ENCODE measurements at regions not wholly inside any gene's neighbourhood (a gene's known extent, or its start where the extent isn't known, plus 50 kb on each side); places are given as distances from the start of the nearest gene placed in this dataset.

DNA sequence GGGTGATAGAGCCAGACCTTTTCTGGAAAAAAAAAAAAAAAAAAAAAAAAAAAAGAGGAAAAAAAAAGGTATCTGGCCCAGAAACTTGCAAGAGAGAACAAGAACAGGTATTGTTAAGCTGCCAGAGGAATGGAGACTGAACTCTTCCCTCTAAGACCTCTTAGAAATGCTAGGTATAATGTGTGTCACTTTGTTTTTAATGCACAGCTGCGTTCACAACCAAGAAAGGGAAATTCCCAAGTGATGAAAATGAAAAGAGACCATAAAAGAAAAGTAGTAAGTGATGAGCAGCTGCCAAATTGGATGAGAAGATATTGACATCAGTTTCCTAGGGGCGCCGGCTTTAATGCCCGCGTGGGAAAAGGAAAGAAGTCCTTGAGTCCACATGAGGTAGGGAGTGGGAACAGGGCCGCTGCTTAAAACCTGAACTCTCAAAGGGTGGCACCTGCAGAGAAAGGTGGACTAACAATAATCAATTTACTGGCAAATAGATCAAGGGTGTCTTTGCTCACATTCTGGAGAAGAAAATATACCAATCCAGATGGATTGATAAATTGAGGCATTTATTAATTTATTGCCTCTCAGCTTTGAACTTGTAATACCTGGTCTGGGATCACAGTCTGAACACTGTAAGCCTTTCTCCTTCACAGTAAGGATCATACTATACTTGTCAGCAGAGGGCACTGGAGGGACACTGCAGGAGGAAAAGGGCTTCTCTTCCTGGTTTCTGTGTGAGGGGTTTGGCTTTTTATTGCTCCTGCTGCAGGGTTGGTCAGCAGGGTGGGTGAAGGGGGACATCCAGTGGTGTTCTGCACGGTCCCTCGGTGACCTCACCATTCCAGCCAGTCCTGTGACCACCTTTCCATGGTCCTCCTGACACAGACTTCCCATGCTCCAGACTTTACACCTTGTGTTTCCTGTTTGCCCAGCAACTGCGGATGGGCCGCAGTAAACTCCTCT lies 131.6 kb downstream of the AQP9 start:
- H3K27ac ChIP-seq (ENCODE audit: low read length in 2 of 2): no peak overlapping the region
- H3K9ac ChIP-seq (ENCODE audit: low read length): no peak overlapping the region
- ChIA-PET CTCF (no interaction called here), POLR2A (no interaction called here)
- no peaks in the 10 kb centered on the region for H4K20me1 ChIP-seq (ENCODE audit: control insufficient read depth, insufficient read depth, low read length, poor library complexity, severe bottlenecking)
- Mint-ChIP-seq H3K4me3 (no peak overlapping the region), H3K27me3 (no peaks in the 10 kb centered on the region), H3K4me1 (no peaks in the 10 kb centered on the region), H3K9me3 (ENCODE audit: insufficient read depth) (peaks cover 10% of the 10 kb centered on the region), H3K27ac (no peak overlapping the region)
- TF ChIP-seq, protein P1, sequence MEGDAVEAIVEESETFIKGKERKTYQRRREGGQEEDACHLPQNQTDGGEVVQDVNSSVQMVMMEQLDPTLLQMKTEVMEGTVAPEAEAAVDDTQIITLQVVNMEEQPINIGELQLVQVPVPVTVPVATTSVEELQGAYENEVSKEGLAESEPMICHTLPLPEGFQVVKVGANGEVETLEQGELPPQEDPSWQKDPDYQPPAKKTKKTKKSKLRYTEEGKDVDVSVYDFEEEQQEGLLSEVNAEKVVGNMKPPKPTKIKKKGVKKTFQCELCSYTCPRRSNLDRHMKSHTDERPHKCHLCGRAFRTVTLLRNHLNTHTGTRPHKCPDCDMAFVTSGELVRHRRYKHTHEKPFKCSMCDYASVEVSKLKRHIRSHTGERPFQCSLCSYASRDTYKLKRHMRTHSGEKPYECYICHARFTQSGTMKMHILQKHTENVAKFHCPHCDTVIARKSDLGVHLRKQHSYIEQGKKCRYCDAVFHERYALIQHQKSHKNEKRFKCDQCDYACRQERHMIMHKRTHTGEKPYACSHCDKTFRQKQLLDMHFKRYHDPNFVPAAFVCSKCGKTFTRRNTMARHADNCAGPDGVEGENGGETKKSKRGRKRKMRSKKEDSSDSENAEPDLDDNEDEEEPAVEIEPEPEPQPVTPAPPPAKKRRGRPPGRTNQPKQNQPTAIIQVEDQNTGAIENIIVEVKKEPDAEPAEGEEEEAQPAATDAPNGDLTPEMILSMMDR (IDR thresholded peaks at IDR 0.05): no peak
- no peak for TF ChIP-seq EZH2 (IDR thresholded peaks at IDR 0.05; ENCODE audit: borderline replicate concordance, insufficient read depth, low read depth, low read length, poor library complexity, severe bottlenecking)
- no peaks in the 10 kb centered on the region for H3K4me1 ChIP-seq (ENCODE audit: control insufficient read depth in 2 of 2, insufficient read depth in 2 of 2, low read length in 2 of 2)
- H3K4me2 ChIP-seq (replicated peaks; ENCODE audit: low read depth, low read length, poor library complexity, severe bottlenecking): no peak overlapping the region
- DNase-seq (no peak), ATAC-seq (ENCODE audit: low read depth) (no peak)
- WGBS (ENCODE audit: insufficient coverage): 50% methylated on average over 8 of the region's 10 CpGs
- H3K27me3 ChIP-seq (replicated peaks in 1 of 4; ENCODE audit: control extremely low read depth in 1 of 4, control insufficient read depth in 3 of 4, insufficient read depth in 4 of 4, low read length in 3 of 4): no peaks in the 10 kb centered on the region
- peaks cover 0 to 4% (median 0%) of the 10 kb centered on the region in 3 donors for H3K9me3 ChIP-seq (ENCODE audit: control extremely low read depth in 1 of 3, control insufficient read depth in 2 of 3, insufficient read depth in 1 of 3, low read length in 2 of 3)
- no peak overlapping the region for H3K4me3 ChIP-seq (ENCODE audit: control extremely low read depth in 1 of 5, extremely low read depth in 1 of 5, insufficient read depth in 1 of 5, low read depth in 2 of 5, low read length in 4 of 5)
- H2AFZ ChIP-seq (ENCODE audit: insufficient read depth, low read depth, low read length, poor library complexity, severe bottlenecking): no peak overlapping the region
- intact Hi-C loops (cut with micrococcal nuclease): no loop called here
- H3K79me2 ChIP-seq (ENCODE audit: control insufficient read depth, insufficient read depth, low read length): no peaks in the 10 kb centered on the region
- H3K36me3 ChIP-seq (replicated peaks in 1 of 2; ENCODE audit: control extremely low read depth in 1 of 2, control insufficient read depth in 1 of 2, extremely low read depth in 1 of 2, insufficient read depth in 2 of 2, low read length in 1 of 2): no peaks in the 10 kb centered on the region

DNA sequence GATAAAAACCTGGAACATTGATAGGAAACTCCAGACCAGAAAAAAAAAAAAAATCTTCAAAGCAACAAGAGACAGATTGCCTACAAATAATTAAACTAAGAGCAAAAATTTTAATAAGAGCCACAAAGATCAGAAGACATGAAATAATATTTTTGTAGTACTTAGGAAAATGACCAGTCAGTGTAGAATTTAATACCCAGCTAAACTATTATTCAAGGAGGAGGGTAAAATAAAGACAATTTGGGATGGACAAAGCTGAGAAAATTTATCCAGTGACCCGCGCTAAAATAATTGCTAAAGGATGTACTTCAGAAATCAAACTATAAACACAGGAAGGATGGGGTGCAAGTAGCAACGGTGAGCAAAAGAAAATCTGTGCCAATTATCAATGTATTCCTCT lies 133.2 kb downstream of the AQP9 start:
- WGBS (ENCODE audit: insufficient coverage): no CpG with 5 or more reads among the region's 3 CpGs
- H3K79me2 ChIP-seq (ENCODE audit: control insufficient read depth, insufficient read depth, low read length): no peaks in the 10 kb centered on the region
- TF ChIP-seq, protein P1 (IDR thresholded peaks at IDR 0.05): no peak
- no peak for TF ChIP-seq EZH2 (IDR thresholded peaks at IDR 0.05; ENCODE audit: borderline replicate concordance, insufficient read depth, low read depth, low read length, poor library complexity, severe bottlenecking)
- no peak overlapping the region for H2AFZ ChIP-seq (ENCODE audit: insufficient read depth, low read depth, low read length, poor library complexity, severe bottlenecking)
- Mint-ChIP-seq H3K4me3 (no peak overlapping the region), H3K27ac (no peak overlapping the region), H3K4me1 (no peaks in the 10 kb centered on the region), H3K9me3 (ENCODE audit: insufficient read depth) (peaks cover 10% of the 10 kb centered on the region), H3K27me3 (no peaks in the 10 kb centered on the region)
- H3K4me3 ChIP-seq (ENCODE audit: control extremely low read depth in 1 of 5, extremely low read depth in 1 of 5, insufficient read depth in 1 of 5, low read depth in 2 of 5, low read length in 4 of 5): no peak overlapping the region
- ATAC-seq (ENCODE audit: low read depth): no peak
- H4K20me1 ChIP-seq (ENCODE audit: control insufficient read depth, insufficient read depth, low read length, poor library complexity, severe bottlenecking): no peaks in the 10 kb centered on the region
- H3K27me3 ChIP-seq (replicated peaks in 1 of 4; ENCODE audit: control extremely low read depth in 1 of 4, control insufficient read depth in 3 of 4, insufficient read depth in 4 of 4, low read length in 3 of 4): no peaks in the 10 kb centered on the region
- no peaks in the 10 kb centered on the region for H3K4me1 ChIP-seq (ENCODE audit: control insufficient read depth in 2 of 2, insufficient read depth in 2 of 2, low read length in 2 of 2)
- H3K36me3 ChIP-seq (replicated peaks in 1 of 2; ENCODE audit: control extremely low read depth in 1 of 2, control insufficient read depth in 1 of 2, extremely low read depth in 1 of 2, insufficient read depth in 2 of 2, low read length in 1 of 2): no peaks in the 10 kb centered on the region
- no peak for DNase-seq
- H3K27ac ChIP-seq (ENCODE audit: low read length in 2 of 2): no peak overlapping the region
- H3K9ac ChIP-seq (ENCODE audit: low read length): no peak overlapping the region
- ChIA-PET POLR2A (no interaction called here), CTCF (no interaction called here)
- H3K9me3 ChIP-seq (ENCODE audit: control extremely low read depth in 1 of 3, control insufficient read depth in 2 of 3, insufficient read depth in 1 of 3, low read length in 2 of 3): peaks cover 0 to 4% (median 0%) of the 10 kb centered on the region in 3 donors
- H3K4me2 ChIP-seq (replicated peaks; ENCODE audit: low read depth, low read length, poor library complexity, severe bottlenecking): no peak overlapping the region
- intact Hi-C loops (cut with micrococcal nuclease): no loop called here

Data from B cell (primary cell).